NT2/D1 (cell line): ENCODE measurements at regions not wholly inside any gene's neighbourhood (a gene's known extent, or its start where the extent isn't known, plus 50 kb on each side); places are given as distances from the start of the nearest gene placed in this dataset.

ENCODE experiments used
- YY1 ChIP-seq: IDR thresholded peaks from 2 replicates; pipeline ENCODE4 v1.6.1; 2011; ENCODE audit not compliant: insufficient read length, insufficient read depth
- ZNF274 ChIP-seq: IDR thresholded peaks from 2 replicates; pipeline ENCODE4 v1.6.1; 2011; ENCODE audit warnings: mild to moderate bottlenecking, low read depth, low read length

- no peak for TF ChIP-seq YY1
- no peak for TF ChIP-seq ZNF274
Measured at GRCh38 chr4:174084981-174085380, 198.5 kb downstream of the FBXO8 start.
